HG03571 (cell line): ENCODE measurements at regions not wholly inside any gene's neighbourhood (a gene's known extent, or its start where the extent isn't known, plus 50 kb on each side); places are given as distances from the start of the nearest gene placed in this dataset.
"Not testable (repeated sequence)": the region's sequence is repeated elsewhere in the genome, so short reads cannot be mapped to it uniquely, and the experiment has no call there.

Experiments used
- ATAC-seq: cut with Tn5 transposase; IDR thresholded peaks from one replicate; pipeline ENCODE4 v1.9.1; 2021; ENCODE audit not compliant: unreplicated experiment

DNA sequence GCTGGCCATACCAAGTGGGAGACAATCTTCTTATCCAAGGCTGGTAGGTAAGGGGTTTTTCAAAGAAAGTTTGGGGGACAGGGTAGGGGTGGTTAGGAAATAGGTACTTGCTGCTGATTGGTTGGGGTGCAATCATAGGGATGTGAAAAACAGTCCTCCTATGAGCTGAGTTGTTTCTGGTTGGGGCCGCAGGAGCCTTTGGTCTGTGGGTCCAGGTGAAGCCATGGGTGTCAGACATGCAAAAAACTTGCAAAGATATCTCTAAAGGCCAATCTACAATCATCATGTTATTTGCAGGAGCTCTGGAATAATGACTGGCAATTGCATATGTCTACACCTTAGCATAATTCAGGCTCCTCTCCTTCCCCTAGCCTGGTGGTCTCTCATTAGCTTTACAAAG lies 982.3 kb downstream of the DIPK2A start:
- no peak for ATAC-seq

DNA sequence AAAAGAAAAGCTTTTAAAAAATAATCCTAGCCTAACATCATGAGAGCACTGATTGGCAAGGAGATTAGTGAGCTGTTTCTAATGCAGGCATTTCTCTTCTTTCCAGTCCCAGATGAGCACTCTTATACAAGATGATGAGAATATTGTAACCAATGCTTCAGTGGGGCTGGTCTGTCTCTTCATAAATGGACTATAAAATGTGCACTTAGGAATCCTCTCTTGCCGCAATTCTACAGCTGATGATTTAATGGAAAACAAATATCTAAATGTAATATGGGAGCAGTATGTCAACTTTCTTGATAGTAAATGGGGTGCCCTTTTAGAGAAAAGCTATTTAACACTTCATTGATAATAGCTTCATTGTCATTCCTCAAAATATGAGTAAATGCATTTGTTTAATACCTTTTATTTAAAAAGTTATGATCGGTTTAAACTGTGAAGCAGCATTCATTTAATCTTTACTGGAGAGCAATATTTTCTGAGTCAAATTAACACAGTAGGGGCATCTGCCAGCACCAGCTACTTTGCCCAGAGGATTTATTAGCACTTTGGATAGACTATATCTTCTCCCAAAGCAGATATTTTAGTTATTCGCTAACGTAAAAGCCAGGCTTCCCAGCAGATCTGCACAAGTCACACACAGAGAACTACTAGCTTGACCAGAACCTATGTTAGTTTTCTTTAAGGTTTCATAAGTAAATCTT lies 985.9 kb downstream of the DIPK2A start:
- ATAC-seq: no peak

GRCh38 chr3:144963810-144964209 lies 992.2 kb downstream of the DIPK2A start:
- no peak for ATAC-seq

DNA sequence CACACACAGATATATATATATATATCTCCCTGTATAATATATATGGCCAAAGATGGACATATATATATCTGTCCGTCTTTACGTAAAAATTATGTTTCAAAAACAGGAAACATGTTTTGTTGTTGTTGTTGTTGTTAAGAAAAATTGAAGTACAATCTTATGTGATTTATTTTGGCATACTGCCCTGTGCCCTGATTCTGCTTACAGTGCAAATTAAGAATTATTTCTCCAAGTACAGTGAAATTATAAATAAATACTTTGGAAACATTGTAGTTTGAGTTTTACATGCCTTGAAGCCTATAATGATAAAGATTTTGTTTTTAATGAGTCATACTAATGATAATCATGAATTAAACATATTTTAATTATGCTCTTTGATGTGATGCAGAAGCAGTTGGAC lies 994.9 kb downstream of the DIPK2A start:
- no peak for ATAC-seq

GRCh38 chr3:144968750-144969350 lies 997.2 kb downstream of the DIPK2A start:
- ATAC-seq: no peak

DNA sequence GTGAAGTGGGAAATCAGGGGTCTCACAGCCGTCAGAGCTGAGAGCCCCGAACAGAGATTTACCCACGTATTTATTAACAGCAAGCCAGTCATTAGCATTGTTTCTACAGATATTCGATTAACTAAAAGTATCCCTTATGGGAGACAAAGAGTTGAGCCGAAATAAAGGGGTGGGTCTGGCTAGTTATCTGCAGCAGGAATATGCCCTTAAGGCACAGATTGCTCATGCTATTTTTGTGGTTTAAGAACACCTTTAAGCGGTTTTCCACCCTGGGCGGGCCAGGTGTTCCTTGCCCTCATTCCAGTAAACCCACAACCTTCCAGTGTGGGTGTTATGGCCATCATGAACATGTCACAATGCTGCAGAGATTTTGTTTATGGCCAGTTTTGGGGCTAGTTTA lies 1012.9 kb downstream of the DIPK2A start:
- ATAC-seq: not testable (repeated sequence)

DNA sequence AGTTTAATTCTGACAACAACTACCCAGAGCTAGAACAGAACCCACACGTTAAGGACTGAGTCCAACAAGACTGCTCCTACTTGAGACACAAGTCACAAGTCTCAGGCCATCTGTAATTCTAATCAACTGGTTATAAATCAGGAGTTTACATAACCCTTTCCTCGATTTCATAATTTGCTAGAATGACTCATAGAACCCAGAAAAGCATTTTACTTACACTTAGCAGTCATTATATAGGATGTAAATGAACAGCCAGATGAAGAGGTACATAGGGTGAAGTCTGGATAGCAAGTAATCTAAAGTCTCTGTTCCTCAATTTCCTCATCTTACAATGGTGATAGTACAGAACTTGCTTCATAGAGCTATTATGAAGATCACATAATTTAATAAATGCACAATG lies 1018.2 kb downstream of the DIPK2A start:
- no peak for ATAC-seq

DNA sequence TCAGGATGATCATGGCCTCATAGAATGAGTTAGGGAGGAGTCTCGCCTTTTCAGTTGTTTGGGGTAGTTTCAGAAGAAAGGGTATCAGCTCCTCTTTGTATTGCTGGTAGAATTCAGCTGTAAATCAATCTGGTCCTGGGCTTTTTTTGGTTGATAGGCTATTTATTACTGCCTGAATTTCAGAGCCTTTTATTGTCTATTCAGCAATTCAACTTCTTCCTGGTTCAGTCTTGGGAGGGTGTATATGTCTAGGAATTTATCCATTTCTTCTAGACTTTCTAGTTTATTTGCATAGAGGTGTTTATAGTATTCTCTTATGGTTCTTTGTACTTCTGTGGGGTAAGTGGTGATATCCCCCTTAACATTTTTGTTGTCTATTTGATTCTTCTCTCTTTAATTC lies 1024.2 kb downstream of the DIPK2A start:
- ATAC-seq: no peak

- no peak for ATAC-seq
Observed at GRCh38 chr3:145005427-145005826, 1033.8 kb downstream of the DIPK2A start.

GRCh38 chr3:145006271-145006670 lies 1034.6 kb downstream of the DIPK2A start:
- no peak for ATAC-seq

DNA sequence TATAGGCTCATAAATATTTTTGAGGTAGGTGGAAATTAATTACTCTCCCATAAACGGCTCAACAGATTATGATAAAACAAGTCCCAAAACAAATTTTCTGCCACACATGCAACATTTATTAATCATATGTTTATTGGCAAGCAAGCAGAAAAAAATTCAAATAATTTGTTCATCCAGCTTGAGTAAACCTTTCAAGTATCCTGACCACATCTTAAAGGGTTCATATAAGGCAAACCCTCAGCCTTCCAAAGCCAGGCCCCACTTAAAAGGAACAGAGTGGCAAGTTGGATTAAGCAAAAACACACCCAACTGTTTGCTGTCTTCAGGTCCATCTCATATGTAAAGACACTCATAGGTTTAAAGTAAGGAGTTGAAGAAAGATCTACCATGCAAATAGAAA lies 1042.3 kb downstream of the DIPK2A start:
- ATAC-seq: no peak

DNA sequence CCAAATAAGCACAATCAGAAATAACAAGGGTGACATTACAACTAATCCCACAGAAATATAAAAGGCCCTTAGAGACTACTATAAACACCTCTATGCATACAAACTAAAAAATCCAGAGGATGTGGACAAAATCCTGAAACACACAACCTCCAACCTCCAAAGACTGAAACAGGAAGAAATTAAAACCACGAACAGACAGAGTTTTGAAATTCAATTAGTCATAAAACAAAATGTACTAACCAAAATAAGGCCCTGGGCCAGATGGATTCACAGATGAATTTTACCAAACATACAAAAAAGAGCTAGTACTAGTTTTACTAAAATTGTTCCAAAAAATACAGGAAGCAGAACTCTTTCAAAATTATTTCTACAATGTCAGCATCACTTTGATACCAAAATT lies 1043.6 kb downstream of the DIPK2A start:
- no peak for ATAC-seq

GRCh38 chr3:145017959-145018358 lies 1046.3 kb downstream of the DIPK2A start:
- no peak for ATAC-seq

DNA sequence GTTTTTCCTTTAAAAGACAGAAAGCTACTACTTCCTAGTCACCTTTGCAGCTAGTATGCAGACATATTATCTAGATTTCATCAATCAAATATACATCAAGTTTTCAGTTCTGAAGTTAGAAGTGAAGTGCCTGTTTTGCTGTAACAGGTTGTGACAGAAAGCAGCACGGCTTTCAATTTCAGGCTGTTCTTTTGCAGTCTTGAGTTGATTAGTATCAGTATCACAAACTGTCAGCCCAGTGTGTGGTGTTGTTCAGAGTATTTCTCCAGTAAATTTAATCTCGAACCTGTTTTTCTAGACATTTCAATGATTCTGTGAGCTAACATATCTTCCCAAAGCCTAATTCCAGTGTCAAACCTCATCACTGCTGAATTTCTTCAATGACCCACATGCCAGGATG lies 1050.8 kb downstream of the DIPK2A start:
- no peak for ATAC-seq

GRCh38 chr3:145024700-145025099 lies 1053.1 kb downstream of the DIPK2A start:
- no peak for ATAC-seq

- not testable (repeated sequence) for ATAC-seq
Observed at GRCh38 chr3:145027186-145027585, 1055.6 kb downstream of the DIPK2A start.

GRCh38 chr3:145032791-145033190 lies 1061.2 kb downstream of the DIPK2A start:
- ATAC-seq: no peak

DNA sequence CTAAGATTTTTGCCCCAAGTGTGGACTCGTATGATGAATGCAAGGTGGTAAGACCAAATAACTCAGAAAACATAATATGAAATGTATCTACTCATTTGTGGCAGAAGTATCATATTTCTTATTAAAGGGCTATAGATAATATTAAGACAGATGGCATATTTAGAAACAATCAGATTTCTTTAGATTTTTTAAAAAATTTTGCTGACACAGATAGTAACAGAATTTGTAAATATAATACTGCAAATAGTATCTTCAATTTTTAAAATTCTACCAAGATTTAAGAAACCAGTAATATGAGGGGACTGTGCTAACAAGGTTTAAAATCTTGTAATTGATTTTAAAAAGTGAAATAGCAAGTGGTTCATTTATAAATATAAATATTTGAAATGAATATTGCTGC lies 1064.1 kb downstream of the DIPK2A start:
- ATAC-seq: no peak

GRCh38 chr3:145054055-145054454 lies 1082.4 kb downstream of the DIPK2A start:
- not testable (repeated sequence) for ATAC-seq

DNA sequence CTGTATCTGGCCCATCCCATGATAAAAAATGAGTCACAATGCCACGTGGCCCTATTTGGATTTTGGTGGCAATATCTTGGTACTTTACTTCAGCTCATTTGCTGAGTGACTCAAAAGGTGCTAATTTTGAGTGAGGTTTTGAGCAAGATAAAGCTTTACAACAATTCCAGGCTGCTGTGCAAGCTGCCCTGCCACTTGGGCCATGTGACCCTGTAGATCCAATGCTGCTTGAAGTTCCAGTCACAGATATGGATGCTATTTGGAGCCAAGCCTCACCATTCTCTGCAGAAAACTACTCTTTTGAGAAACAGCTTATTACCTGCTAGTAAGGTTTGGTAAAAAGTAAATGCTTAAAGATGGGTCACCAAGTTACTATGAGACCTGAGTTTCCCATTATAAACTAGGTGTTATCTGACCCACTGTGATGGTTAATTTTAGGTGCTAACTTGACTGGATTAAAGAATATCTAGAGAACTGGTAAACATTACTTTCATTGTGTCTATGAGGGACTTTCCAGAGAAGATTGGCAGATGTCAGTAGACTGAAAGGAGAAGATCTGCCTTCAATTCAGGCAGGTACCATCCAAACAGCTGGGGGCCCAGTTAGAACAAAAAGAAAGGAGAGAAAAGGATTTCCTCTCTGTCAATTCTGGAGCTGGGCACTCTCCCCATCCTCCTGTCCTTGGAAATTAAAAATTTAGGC lies 1083.9 kb downstream of the DIPK2A start:
- ATAC-seq: peak; percentile 77

GRCh38 chr3:145058483-145058882 lies 1086.9 kb downstream of the DIPK2A start:
- ATAC-seq: no peak

GRCh38 chr3:145063616-145064015 lies 1092.0 kb downstream of the DIPK2A start:
- no peak for ATAC-seq
